Endothelial cell of umbilical vein (primary cell): ENCODE measurements at regions not wholly inside any gene's neighbourhood (a gene's known extent, or its start where the extent isn't known, plus 50 kb on each side); places are given as distances from the start of the nearest gene placed in this dataset.

Experiments used
- BruUV-seq: library from RNA; stranded (reverse); fragments of 400-500 nt; replicated peaks from 2 replicates; lab custom pipeline; 2021; lab: Mats Ljungman, UMichigan
- CTCF ChIA-PET: fragments of 300-600, 350-600 bp; sonication (Branson Sonifier 250); formaldehyde crosslinking; loops from one replicate; lab custom pipeline; 2021; ENCODE audit warnings: antibody characterized with exemption, inconsistent platforms; lab: Charles Lee
- POLR2A ChIA-PET: fragments of 300-600, 350-600 bp; sonication (Branson Sonifier 250); formaldehyde crosslinking; loops from one replicate; lab custom pipeline; 2021; ENCODE audit warnings: antibody characterized with exemption, inconsistent platforms; lab: Charles Lee
- DNase-seq: peaks from one replicate; pipeline ENCODE4 v3.0.0-alpha.2; 2011; ENCODE audit warnings: low read depth, low spot score
- FAIRE-seq: peaks from 2 replicates; lab custom pipeline; 2011; peaks lifted over from hg19 to GRCh38; lab: Jason Lieb, UNC
- H2AFZ ChIP-seq: 2 replicates; pipeline ENCODE4 v1.6.0; 2012; ENCODE audit warnings: low read depth, low read length, control low read depth, inconsistent platforms
- H3K27ac ChIP-seq: 2 replicates; pipeline ENCODE4 v1.5.1; 2011; ENCODE audit warnings: low read depth, mild to moderate bottlenecking, control low read depth, low read length, moderate library complexity; ENCODE audit not compliant: insufficient read depth
- H3K27me3 ChIP-seq, 2 experiments: 2 replicates each; pipeline versions ENCODE4 v1.6.0 to v1.6.1; 2011; ENCODE audit warnings: low read length in 2 of 2, mixed read lengths in 1 of 2; ENCODE audit not compliant: control insufficient read depth in 2 of 2, insufficient read depth in 2 of 2
- H3K36me3 ChIP-seq, 2 experiments: 2 replicates in 1 of 2; 3 replicates in 1 of 2; pipeline ENCODE4 v1.5.1; 2011; ENCODE audit warnings: low read length in 2 of 2, mild to moderate bottlenecking in 1 of 2, moderate library complexity in 1 of 2; ENCODE audit not compliant: control insufficient read depth in 2 of 2, insufficient read depth in 2 of 2; ENCODE audit errors: extremely low read depth in 1 of 2
- H3K4me1 ChIP-seq: 3 replicates; pipeline ENCODE4 v1.5.1; 2011; ENCODE audit warnings: mild to moderate bottlenecking, low read length; ENCODE audit not compliant: control insufficient read depth, insufficient read depth; ENCODE audit errors: extremely low read depth
- H3K4me2 ChIP-seq: 2 replicates; pipeline ENCODE4 v1.6.1; 2011; ENCODE audit warnings: low read length, control low read depth, mixed read lengths; ENCODE audit not compliant: insufficient read depth
- H3K4me3 ChIP-seq, 3 experiments: fragments of 200-600 bp in 1 of 3; sonication (generic), shearing (Covaris generic) in 1 of 3; replicated peaks in 1 of 3; 2 replicates each; pipeline ENCODE4 v1.5.1; 2011 to 2016; ENCODE audit warnings: control low read depth in 3 of 3, low read length in 3 of 3, mild to moderate bottlenecking in 2 of 3, inconsistent platforms in 1 of 3, low read depth in 1 of 3, moderate library complexity in 1 of 3; ENCODE audit not compliant: insufficient read depth in 1 of 3
- H3K79me2 ChIP-seq: 2 replicates; pipeline ENCODE4 v1.6.0; 2012; ENCODE audit warnings: low read length, inconsistent platforms; ENCODE audit not compliant: control insufficient read depth, insufficient read depth
- H3K9ac ChIP-seq: replicated peaks from 2 replicates; pipeline ENCODE3; 2011; ENCODE audit warnings: low read length, control low read depth; ENCODE audit not compliant: insufficient read depth; ENCODE audit errors: extremely low read depth
- H3K9me1 ChIP-seq: replicated peaks from 3 replicates; pipeline ENCODE4 v1.6.0; 2011; ENCODE audit warnings: mild to moderate bottlenecking, low read length; ENCODE audit not compliant: control insufficient read depth, insufficient read depth; ENCODE audit errors: extremely low read depth
- H3K9me3 ChIP-seq: replicated peaks from 2 replicates; pipeline ENCODE4 v1.5.1; 2012; ENCODE audit warnings: low read length, inconsistent platforms; ENCODE audit not compliant: control insufficient read depth, insufficient read depth
- H4K20me1 ChIP-seq: replicated peaks from 2 replicates; pipeline ENCODE3; 2011; ENCODE audit warnings: mild to moderate bottlenecking, low read length; ENCODE audit not compliant: control insufficient read depth, insufficient read depth; ENCODE audit errors: extremely low read depth
- CTCF ChIP-seq, 2 donors: IDR thresholded peaks; 1 replicate in 1 of 2; 2 replicates in 1 of 2; pipeline ENCODE4 v1.5.1; 2011; ENCODE audit warnings: low read length in 2 of 2, mild to moderate bottlenecking in 2 of 2, moderate library complexity in 2 of 2, control low read depth in 1 of 2, inconsistent platforms in 1 of 2, low read depth in 1 of 2; ENCODE audit not compliant: insufficient read depth in 1 of 2; ENCODE audit errors: extremely low read depth in 1 of 2
- EZH2 ChIP-seq: IDR thresholded peaks from 2 replicates; pipeline ENCODE4 v1.6.1; 2012; ENCODE audit warnings: borderline replicate concordance, low read depth, mild to moderate bottlenecking, moderate library complexity, low read length, inconsistent platforms; ENCODE audit not compliant: severe bottlenecking
- FOS ChIP-seq: IDR thresholded peaks from 2 replicates; pipeline ENCODE4 v1.6.1; 2011; ENCODE audit warnings: mild to moderate bottlenecking, low read length, moderate library complexity, borderline replicate concordance; ENCODE audit not compliant: insufficient read depth
- GATA2 ChIP-seq: IDR thresholded peaks from 2 replicates; pipeline ENCODE4 v1.7.0; 2011; ENCODE audit warnings: low read depth, mild to moderate bottlenecking, moderate library complexity, mixed read lengths, low read length; ENCODE audit not compliant: insufficient read length, insufficient read depth
- JUN ChIP-seq: IDR thresholded peaks from 2 replicates; pipeline ENCODE4 v1.6.1; 2011; ENCODE audit warnings: borderline replicate concordance, low read depth; ENCODE audit not compliant: insufficient read length, insufficient read depth
- MAX ChIP-seq: IDR thresholded peaks from 2 replicates; pipeline ENCODE4 v1.6.1; 2011; ENCODE audit not compliant: insufficient read depth, insufficient read length
- MYC ChIP-seq: IDR thresholded peaks from one replicate; pipeline ENCODE4 v1.6.1; 2011; ENCODE audit warnings: mild to moderate bottlenecking, low read depth, low read length
- POLR2A ChIP-seq: IDR thresholded peaks from 2 replicates; pipeline ENCODE4 v1.6.1; 2012; ENCODE audit warnings: low read depth, mild to moderate bottlenecking, control low read depth, low read length
- POLR2AphosphoS5 ChIP-seq: IDR thresholded peaks from 2 replicates; pipeline ENCODE4 v1.6.1; 2012; ENCODE audit warnings: low read depth, mild to moderate bottlenecking, control low read depth, low read length, moderate library complexity; ENCODE audit not compliant: insufficient read depth
- dilution Hi-C: fragments of 300-500 bp; cut with MboI; formaldehyde crosslinking; loops from one replicate; pipeline ENCODE4 v1.15.0; 2019; ENCODE audit warnings: low sequenced_read_pairs; ENCODE audit not compliant: extremely low pct_ligation_motif_present
- intact Hi-C: fragments of 100-400 bp; cut with micrococcal nuclease; formaldehyde crosslinking; loops from one replicate; pipeline ENCODE4 v1.10.0; 2022

- Histone ChIP-seq H3K27ac (no peak overlapping the region), H3K36me3 (no peaks in the 10 kb centered on the region), H3K79me2 (no peaks in the 10 kb centered on the region), H3K9me1 (no peaks in the 10 kb centered on the region), H3K4me2 (no peak overlapping the region), H3K9ac (no peak overlapping the region), H3K4me3 (no peak overlapping the region), H2AFZ (no peak overlapping the region), H3K9me3 (no peaks in the 10 kb centered on the region), H3K4me1 (no peaks in the 10 kb centered on the region), H4K20me1 (no peaks in the 10 kb centered on the region), H3K27me3 (no peaks in the 10 kb centered on the region)
- dilution Hi-C loops (no loop called here), intact Hi-C loops (no loop called here)
- no TSS peak for BruUV-seq
- no peak for DNase-seq
- no peak for TF ChIP-seq CTCF (IDR thresholded peaks at IDR 0.05; ENCODE audit: extremely low read depth in 1 of 2, insufficient read depth in 1 of 2, low read depth in 1 of 2, low read length in 2 of 2)
- TF ChIP-seq GATA2 = no peak
- no peak for TF ChIP-seq POLR2AphosphoS5
- TF ChIP-seq JUN = no peak
- no peak for TF ChIP-seq FOS
- no peak for TF ChIP-seq POLR2A
- no peak for TF ChIP-seq MAX
- no peak for TF ChIP-seq EZH2
- TF ChIP-seq MYC = no peak
- CTCF ChIA-PET = no interaction called here
- no peak for FAIRE-seq
- POLR2A ChIA-PET = no interaction called here
These were observed 146.7 kb upstream of the IRX5 start for GRCh38 chr16:54783980-54784379.
